ENCODE measurements at regions not wholly inside any gene's neighbourhood (a gene's known extent, or its start where the extent isn't known, plus 50 kb on each side); places are given as distances from the start of the nearest gene placed in this dataset.

- no peak for DNase-seq
Measured at GRCh38 chr7:46710927-46711326, 789.9 kb upstream of the IGFBP3 start.

GRCh38 chr7:46707973-46708372 lies 786.9 kb upstream of the IGFBP3 start:
- DNase-seq, result no peak

DNA sequence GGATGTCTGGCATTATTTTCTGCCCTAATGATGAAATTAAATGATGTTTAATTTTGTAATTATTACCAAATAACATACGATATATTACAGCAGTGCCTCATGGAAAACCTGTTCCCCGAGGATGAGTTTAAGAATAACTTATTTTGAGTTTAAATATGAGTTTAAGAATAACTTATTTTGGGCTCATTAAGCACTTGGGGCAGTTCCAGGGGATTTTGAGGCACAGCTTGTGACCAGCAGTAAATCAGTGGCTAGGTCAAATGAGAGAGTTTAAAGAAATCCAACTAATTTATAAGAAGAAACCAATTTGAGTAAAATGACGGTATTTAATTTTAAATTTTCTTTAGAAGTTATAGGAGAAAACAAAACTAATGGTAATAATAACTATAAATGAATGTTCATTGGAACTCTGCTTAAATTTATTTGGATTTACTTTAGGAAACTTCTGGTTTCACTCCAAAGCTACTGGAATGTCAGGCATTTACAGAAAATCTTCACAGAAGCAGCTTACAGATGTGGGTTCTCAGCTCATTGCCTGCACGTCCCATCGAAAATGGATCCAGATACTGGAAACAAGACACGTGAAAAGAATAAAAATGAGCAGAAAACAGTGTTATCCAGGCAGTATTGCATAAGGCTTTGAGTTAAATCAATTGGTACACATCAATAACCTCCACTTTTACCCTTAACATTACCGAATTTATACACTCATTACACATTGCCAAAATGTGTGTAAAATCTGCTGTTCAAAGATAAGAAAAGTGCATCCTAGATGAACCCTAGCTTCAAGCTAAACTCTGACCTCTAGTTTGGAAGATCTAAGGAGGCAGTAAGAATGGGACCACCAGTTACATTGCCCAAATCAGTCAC lies 784.5 kb upstream of the IGFBP3 start:
- DNase-seq, result no peak

GRCh38 chr7:46696741-46697140 lies 775.7 kb upstream of the IGFBP3 start:
- DNase-seq, result no peak

DNA sequence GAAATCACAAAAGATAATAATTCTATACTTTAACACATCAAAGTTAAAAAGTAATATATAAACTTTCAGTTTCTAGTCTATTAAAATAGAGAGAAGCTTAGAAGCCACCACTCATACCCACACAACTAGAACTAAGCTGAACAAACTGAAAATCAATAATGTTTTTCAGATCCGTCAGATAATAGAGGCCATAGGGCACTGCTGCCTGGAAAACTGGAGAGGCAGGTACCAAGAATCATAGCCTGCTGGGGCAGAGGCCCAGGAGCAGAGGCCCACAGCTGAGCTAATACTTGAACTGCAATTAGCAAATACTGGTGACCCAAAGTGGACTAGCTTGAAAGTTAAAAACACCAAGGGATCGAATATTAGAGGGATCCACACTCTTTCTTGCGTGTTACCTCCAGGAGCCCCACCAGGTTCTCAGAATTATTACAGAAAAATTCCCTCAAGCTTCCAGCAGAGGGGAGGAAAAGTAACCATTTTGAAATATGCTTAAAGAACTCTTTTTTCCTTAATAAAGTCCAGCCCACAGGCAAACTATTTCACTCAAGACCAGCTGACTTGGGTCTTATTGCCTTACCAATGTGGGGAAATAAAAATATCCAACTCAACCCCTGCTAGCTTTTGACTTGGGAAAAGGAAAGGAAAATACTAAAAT lies 774.1 kb upstream of the IGFBP3 start:
- DNase-seq, result no peak

- no peak for DNase-seq
Measured at GRCh38 chr7:46694058-46694457, 773.0 kb upstream of the IGFBP3 start.

GRCh38 chr7:46687203-46687602 lies 766.1 kb upstream of the IGFBP3 start:
- DNase-seq, result no peak

DNA sequence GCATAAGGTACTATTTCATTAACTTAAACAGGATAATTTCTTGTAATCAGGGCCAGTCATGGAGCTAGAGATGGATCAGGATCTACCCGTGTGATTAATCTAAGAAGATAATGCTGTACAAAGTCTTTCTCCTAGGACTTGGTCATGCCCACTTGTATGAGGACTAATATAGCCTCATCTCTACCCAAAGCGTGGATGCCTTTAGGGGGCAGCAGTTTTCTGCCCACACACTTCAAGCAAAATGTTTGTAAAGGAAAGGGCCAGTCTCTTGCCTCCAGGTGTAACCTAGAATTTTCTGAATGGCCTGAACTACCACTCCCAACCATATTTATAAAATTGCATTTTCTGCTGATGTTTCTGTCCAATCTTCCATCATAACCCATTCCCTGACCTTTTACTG lies 764.0 kb upstream of the IGFBP3 start:
- DNase-seq, result no peak

DNA sequence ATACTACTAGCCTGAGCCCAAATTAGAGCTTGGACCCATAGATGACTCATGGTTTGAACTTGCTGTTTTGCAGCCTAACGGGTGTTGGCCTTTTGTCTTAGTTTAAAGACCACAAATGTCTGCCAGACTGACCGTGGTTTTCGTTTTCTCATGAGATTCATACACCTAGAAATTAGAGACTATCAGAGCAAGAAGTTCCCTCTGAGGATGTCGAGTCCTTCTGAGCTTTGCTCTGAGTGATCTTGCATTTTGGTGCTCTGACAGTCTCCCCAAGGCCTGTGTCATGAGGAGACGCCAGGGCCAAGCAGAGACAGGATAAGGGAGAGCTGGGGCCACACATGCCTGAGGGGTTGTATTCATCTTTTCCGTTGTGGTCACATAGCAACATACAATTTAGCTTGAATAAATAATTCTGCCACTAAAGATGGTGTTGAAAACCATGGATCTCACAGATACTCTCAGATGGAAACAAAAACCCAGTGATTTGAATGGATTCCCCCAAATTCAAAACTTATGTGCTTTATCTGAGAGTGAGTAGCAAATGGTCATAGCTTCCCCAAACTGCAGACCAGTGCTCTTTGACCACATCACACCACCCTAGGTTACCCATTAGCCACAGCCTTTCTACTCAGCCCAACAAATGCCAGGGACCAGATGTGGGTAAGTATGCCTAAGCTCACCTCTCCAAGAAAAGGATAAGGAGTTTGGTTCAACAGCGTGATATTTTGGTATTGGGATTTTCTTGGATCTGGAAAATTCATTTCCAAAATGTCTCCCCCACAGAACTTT lies 762.0 kb upstream of the IGFBP3 start:
- no peak for DNase-seq

DNA sequence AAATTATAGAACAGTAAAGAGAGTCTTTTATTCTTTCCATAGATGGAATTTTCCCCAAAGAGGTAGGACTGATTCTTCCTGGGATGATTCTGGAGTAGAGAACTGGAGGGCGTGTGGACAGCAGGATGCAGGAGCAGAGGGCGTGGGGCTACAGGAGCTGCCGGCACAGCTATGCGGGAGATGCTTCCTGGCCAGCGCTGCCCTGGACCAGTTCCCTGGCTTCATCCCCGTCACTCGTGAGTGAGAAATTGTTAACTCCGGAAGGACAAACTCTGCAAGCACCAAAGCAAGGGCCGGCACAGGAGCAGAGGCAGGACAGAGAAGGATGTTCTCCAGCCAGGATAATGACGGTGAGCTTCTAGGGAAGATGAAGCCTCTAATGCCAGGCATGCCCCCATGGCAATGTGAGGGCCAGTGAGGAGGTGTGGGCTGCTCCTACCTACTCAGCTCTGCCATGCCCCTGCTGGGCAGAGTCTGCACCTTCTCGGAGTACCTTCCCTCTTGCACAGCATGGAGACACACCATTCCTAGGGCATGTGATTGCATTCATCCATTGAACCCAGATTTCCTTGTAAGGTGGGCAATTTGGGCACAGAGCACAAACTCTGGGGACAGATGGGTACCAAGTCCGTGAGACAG lies 760.9 kb upstream of the IGFBP3 start:
- DNase-seq, result no peak

DNA sequence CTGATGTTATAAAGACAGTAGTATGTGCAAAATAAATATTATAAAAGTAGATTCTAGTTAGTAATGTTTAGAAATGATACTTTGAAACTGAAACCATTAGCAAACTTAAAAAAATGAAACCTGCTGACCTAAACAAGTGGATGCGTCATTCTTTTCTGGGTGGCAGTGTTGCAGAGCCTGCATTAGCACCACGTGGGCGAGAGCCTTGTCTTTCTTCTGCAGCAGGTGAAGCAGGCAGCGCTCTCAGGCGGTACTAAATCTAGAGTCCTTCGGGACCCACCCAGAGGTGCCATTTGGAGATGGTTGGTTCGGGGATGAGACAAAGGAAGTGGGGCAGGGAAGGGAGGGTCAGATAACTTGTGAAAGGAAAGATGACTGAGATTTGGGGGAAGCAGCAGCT lies 759.1 kb upstream of the IGFBP3 start:
- no peak for DNase-seq

DNA sequence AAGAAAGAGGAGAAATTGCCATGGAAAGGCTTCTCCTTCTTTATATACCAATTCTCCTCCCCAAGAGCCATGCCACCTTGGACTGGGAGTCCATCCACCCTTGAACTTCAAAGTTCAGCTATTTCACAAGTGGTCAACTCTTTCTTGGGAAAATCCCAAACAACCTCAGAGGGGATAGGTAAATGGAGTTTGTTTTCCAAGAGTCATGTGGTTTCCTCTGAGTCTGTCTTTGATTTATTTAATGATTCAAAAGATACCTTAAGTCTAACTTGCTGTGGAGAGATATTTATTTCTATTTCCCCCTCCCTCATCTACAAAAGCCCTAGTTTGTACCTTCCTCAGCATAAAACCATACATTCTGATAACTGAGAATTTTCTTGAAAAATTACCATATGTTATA lies 758.6 kb upstream of the IGFBP3 start:
- no peak for DNase-seq

- no peak for DNase-seq
Measured at GRCh38 chr7:46678421-46678820, 757.3 kb upstream of the IGFBP3 start.

DNA sequence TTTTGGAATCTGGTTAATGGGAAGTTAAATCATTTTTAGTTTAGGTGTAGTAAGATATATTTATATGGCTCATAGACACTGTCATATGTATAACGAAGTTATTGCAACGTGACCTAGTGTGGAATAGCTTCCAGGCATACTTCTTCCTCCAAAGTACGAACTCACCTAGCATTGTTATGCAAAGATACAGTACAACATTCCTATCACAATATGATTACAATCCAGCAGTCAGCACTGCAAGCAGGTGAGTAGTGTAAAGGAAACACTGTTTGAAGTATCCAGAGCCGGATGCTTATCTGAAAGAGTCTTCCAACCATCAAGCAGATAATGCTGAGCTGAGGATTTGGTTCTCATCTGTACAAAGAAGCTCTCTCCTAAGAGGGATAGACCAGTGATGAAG lies 754.4 kb upstream of the IGFBP3 start:
- DNase-seq, result no peak

DNA sequence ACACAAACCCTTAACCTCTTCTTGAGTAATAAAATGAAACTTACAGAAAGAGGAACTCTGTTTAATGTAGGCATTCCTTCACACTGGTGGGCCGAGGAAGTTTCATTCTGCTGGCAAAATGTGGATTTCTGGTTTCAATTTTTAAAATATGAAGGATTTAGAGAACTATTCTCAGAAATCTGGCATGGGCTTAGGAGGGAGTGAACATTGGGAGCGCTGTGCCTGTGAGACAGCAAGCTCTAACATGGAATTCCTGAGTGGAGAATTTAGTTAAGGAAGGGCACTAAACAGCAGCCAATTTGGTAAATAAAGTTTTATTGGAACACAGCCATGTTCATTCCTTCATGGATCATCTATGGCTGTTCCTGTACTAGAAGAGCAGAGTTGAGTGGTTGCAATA lies 751.8 kb upstream of the IGFBP3 start:
- DNase-seq, result no peak

DNA sequence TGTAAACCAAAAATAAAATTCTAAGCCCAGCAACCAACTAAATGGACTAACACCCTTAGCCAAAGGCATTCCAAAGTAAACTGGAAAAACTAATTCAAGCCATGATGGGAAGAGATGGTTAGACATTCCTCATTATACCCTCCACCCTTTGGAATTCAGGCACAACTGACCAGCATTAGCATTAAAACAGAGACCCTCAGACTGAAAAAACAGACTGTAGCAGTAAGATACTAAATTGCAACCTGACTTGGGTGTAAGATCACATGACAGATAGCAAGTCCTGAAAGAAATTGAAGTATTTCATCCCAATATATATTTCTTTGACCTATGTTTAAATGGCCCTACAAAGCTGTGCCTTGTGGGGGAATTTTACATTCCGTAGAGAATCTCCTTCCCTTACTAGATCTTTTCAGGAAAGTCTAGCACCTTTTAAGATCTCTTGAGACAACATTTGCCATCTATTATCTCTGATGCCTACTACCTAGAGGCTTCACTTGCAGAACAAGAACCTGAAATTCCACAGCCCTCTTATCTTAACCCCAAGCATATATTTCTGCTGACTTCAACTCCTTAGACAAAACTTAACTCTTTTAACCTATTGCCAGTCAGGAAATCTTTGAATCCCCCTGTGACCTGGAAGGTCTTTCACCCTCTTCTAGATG lies 750.2 kb upstream of the IGFBP3 start:
- no peak for DNase-seq

- DNase-seq, result no peak
Measured at GRCh38 chr7:46669028-46669427, 748.0 kb upstream of the IGFBP3 start.

DNA sequence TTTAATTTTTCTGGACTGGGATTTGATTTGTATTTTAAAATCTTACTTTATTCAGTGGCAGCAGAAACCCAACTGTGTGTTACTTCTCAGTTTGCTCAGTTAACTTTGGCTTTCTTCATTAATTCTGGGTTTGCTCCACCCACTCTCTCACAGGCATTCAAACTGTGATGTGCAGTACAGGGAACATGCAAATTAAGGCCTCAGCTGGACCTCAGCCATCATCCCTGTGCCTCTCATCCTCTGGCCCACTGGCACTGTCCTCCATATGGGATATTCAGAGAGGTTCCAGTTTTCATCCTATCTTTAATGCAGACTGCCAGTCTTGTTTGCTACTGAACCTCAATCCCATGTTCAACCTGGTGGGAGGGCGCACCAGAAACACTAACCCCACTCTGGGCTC lies 743.4 kb upstream of the IGFBP3 start:
- DNase-seq, result no peak

- no peak for DNase-seq
Measured at GRCh38 chr7:46663025-46663424, 742.0 kb upstream of the IGFBP3 start.

DNA sequence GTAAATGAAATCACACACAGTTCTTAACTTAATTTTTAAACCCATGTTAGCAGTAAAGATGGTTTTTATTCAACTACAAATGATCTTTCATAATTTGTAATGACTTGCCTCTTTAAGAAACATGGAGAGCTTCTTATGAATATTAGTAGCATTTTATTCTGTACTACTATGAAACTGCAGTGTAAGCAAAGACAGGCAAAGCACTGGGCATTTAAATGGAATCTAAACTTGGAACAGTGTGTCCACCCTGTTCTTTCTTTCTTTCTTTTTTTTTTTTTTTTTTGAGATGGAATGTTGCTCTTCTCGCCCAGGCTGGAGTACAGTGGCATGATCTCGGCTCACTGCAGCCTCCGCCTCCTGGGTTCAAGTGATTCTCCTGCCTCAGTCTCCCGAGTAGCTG lies 740.4 kb upstream of the IGFBP3 start:
- DNase-seq, result no peak

- no peak for DNase-seq
Measured at GRCh38 chr7:46660402-46660980, 739.4 kb upstream of the IGFBP3 start.

GRCh38 chr7:46658281-46658680 lies 737.2 kb upstream of the IGFBP3 start:
- no peak for DNase-seq
